Epithelial cell of proximal tubule (primary cell): ENCODE measurements at regions not wholly inside any gene's neighbourhood (a gene's known extent, or its start where the extent isn't known, plus 50 kb on each side); places are given as distances from the start of the nearest gene placed in this dataset.

Experiments
- DNase-seq: peaks from one replicate; pipeline ENCODE4 v3.0.0-alpha.2; 2011; ENCODE audit warnings: low read depth
- H3K4me3 ChIP-seq: 2 replicates; pipeline ENCODE4 v1.5.1; 2011; ENCODE audit warnings: low read depth, mild to moderate bottlenecking, low read length
- CTCF ChIP-seq: conservative IDR thresholded peaks from 2 replicates; pipeline ENCODE4 v1.5.1; 2012; ENCODE audit warnings: low read depth, mild to moderate bottlenecking, low read length

GRCh38 chr11:82270870-82271269 is 462.8 kb downstream of the FAM181B start:
- no peak overlapping the region for H3K4me3 ChIP-seq
- DNase-seq = no peak
- no peak for TF ChIP-seq CTCF

- H3K4me3 ChIP-seq = no peak overlapping the region
- no peak for TF ChIP-seq CTCF
Measured at GRCh38 chr11:82268627-82269026, 465.0 kb downstream of the FAM181B start.

GRCh38 chr11:82267186-82267585 is 466.5 kb downstream of the FAM181B start:
- no peak overlapping the region for H3K4me3 ChIP-seq
- no peak for TF ChIP-seq CTCF
- DNase-seq = peak; percentile 4

More at GRCh38 chr11:82268627-82269026, 465.0 kb downstream of the FAM181B start:
- no peak for DNase-seq

GRCh38 chr11:82261367-82261766 is 472.3 kb downstream of the FAM181B start:
- H3K4me3 ChIP-seq = no peak overlapping the region
- TF ChIP-seq CTCF = no peak
- DNase-seq = no peak

GRCh38 chr11:82250047-82250446 is 483.6 kb downstream of the FAM181B start:
- H3K4me3 ChIP-seq = no peak overlapping the region
- TF ChIP-seq CTCF = no peak
- DNase-seq = no peak

GRCh38 chr11:82246926-82247325 is 486.7 kb downstream of the FAM181B start:
- H3K4me3 ChIP-seq = no peak overlapping the region
- no peak for DNase-seq
- no peak for TF ChIP-seq CTCF

- DNase-seq = no peak
- H3K4me3 ChIP-seq = no peak overlapping the region
- TF ChIP-seq CTCF = no peak
Measured at GRCh38 chr11:82239498-82239897, 494.2 kb downstream of the FAM181B start.
